DND-41 (cell line): ENCODE measurements at regions not wholly inside any gene's neighbourhood (a gene's known extent, or its start where the extent isn't known, plus 50 kb on each side); places are given as distances from the start of the nearest gene placed in this dataset.

ENCODE experiments used
- ATAC-seq: fragments of 200-7000 bp; cut with Tn5 transposase; 3 replicates; pipeline ENCODE4 v1.9.1; 2021; ENCODE audit warnings: low read depth; ENCODE audit not compliant: insufficient read depth
- DNase-seq: peaks from one replicate; pipeline ENCODE4 v3.0.0-alpha.2; 2020
- H2AFZ ChIP-seq: 2 replicates; pipeline ENCODE4 v1.6.0; 2012; ENCODE audit warnings: low read depth, low read length
- H3K27ac ChIP-seq: 2 replicates; pipeline ENCODE4 v1.5.1; 2012; ENCODE audit warnings: low read length, inconsistent platforms
- H3K27me3 ChIP-seq: fragments of 200-600 bp; sonication (generic); 2 replicates; pipeline ENCODE4 v1.6.0; 2012; ENCODE audit warnings: low read length, mild to moderate bottlenecking, inconsistent platforms; ENCODE audit not compliant: insufficient read depth, poor library complexity
- H3K36me3 ChIP-seq: 2 replicates; pipeline ENCODE4 v1.5.1; 2012; ENCODE audit warnings: low read length, inconsistent platforms; ENCODE audit not compliant: insufficient read depth
- H3K4me1 ChIP-seq: 2 replicates; pipeline ENCODE4 v1.5.1; 2012; ENCODE audit warnings: mild to moderate bottlenecking, low read length; ENCODE audit not compliant: insufficient read depth
- H3K4me2 ChIP-seq: 2 replicates; pipeline ENCODE4 v1.6.0; 2012; ENCODE audit warnings: mild to moderate bottlenecking, moderate library complexity, low read length, inconsistent platforms; ENCODE audit not compliant: insufficient read depth
- H3K4me3 ChIP-seq, 2 experiments: fragments of 200-600 bp in 1 of 2; shearing (Covaris generic) in 1 of 2; 2 replicates each; pipeline ENCODE4 v1.5.1; 2012 to 2016; ENCODE audit warnings: inconsistent platforms in 2 of 2, low read length in 2 of 2, mild to moderate bottlenecking in 2 of 2, low read depth in 1 of 2, moderate library complexity in 1 of 2
- H3K79me2 ChIP-seq: 2 replicates; pipeline ENCODE4 v1.6.0; 2012; ENCODE audit warnings: low read length, inconsistent platforms; ENCODE audit not compliant: insufficient read depth
- H3K9ac ChIP-seq: 2 replicates; pipeline ENCODE4 v1.6.0; 2012; ENCODE audit warnings: low read depth, mild to moderate bottlenecking, inconsistent platforms, low read length, moderate library complexity
- H3K9me3 ChIP-seq: 2 replicates; pipeline ENCODE4 v1.5.1; 2012; ENCODE audit warnings: low read length, moderate library complexity, mild to moderate bottlenecking, inconsistent platforms; ENCODE audit not compliant: insufficient read depth, severe bottlenecking
- H4K20me1 ChIP-seq: 2 replicates; pipeline ENCODE4 v1.6.0; 2012; ENCODE audit warnings: low read length; ENCODE audit not compliant: insufficient read depth
- EZH2 ChIP-seq: IDR thresholded peaks from 3 replicates; pipeline ENCODE4 v1.6.1; 2012; ENCODE audit warnings: borderline replicate concordance, low read depth, mild to moderate bottlenecking, moderate library complexity, low read length, inconsistent platforms; ENCODE audit not compliant: severe bottlenecking
- TF ChIP-seq, protein P1 (sequence below): IDR thresholded peaks from 2 replicates; pipeline ENCODE4 v1.5.1; 2012; ENCODE audit warnings: borderline replicate concordance, low read length, moderate library complexity, mild to moderate bottlenecking; ENCODE audit not compliant: poor library complexity, severe bottlenecking; ENCODE audit errors: extremely low read depth

DNA sequence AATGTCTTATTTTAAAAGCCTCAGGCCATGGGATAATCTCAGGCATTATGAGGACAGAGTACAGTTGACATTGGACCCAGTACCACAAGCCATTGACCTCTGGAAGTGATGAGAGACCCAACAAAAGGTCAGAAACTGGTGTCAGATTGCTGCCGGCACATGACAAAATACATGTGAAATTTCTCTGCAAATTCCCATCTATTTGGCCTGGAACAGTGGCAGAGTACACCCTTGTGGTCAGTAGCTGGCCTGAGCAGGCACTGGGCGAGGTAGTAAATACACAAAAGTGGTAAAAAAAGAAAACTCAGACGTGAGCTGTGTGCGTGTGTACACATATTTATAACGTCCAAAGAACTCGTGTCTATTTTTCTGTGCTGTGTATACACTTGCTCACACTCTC is 155.5 kb downstream of the DHX15 start:
- Histone ChIP-seq H3K4me3 (no peak overlapping the region), H3K36me3 (no peaks in the 10 kb centered on the region), H3K4me1 (no peaks in the 10 kb centered on the region), H3K9ac (no peak overlapping the region), H2AFZ (no peak overlapping the region), H3K27me3 (no peaks in the 10 kb centered on the region), H3K27ac (no peak overlapping the region), H3K9me3 (no peaks in the 10 kb centered on the region), H4K20me1 (no peaks in the 10 kb centered on the region), H3K79me2 (no peaks in the 10 kb centered on the region), H3K4me2 (no peak overlapping the region)
- no peak for ATAC-seq
- DNase-seq: no peak
- TF ChIP-seq, protein P1, sequence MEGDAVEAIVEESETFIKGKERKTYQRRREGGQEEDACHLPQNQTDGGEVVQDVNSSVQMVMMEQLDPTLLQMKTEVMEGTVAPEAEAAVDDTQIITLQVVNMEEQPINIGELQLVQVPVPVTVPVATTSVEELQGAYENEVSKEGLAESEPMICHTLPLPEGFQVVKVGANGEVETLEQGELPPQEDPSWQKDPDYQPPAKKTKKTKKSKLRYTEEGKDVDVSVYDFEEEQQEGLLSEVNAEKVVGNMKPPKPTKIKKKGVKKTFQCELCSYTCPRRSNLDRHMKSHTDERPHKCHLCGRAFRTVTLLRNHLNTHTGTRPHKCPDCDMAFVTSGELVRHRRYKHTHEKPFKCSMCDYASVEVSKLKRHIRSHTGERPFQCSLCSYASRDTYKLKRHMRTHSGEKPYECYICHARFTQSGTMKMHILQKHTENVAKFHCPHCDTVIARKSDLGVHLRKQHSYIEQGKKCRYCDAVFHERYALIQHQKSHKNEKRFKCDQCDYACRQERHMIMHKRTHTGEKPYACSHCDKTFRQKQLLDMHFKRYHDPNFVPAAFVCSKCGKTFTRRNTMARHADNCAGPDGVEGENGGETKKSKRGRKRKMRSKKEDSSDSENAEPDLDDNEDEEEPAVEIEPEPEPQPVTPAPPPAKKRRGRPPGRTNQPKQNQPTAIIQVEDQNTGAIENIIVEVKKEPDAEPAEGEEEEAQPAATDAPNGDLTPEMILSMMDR: no peak
- no peak for TF ChIP-seq EZH2

DNA sequence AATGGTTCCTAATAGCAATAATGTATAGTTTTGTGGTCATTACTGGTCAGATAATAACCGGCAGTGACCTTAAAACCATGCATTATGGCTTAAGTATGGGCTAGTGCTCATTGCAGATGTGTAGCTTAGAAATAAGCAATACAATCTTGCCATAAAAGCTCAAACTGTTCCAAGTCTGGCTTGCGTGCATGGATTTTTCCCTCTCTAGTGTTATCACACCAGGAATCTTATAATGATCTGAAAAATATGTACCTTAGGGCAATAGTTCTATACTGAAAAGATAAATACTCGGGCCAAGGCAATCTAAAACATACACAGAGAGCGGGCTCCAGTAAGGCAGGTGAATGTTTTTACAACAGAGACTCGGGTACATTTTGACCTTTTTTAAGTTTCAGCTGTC is 157.8 kb downstream of the DHX15 start:
- Histone ChIP-seq H3K4me2 (no peak overlapping the region), H3K36me3 (no peaks in the 10 kb centered on the region), H3K4me3 (no peak overlapping the region), H3K9ac (no peak overlapping the region), H2AFZ (no peak overlapping the region), H3K27me3 (no peaks in the 10 kb centered on the region), H3K27ac (no peak overlapping the region), H3K79me2 (no peaks in the 10 kb centered on the region), H3K9me3 (no peaks in the 10 kb centered on the region), H3K4me1 (no peaks in the 10 kb centered on the region), H4K20me1 (no peaks in the 10 kb centered on the region)
- DNase-seq: no peak
- ATAC-seq: no peak
- TF ChIP-seq EZH2: no peak
- TF ChIP-seq, protein P1: no peak

DNA sequence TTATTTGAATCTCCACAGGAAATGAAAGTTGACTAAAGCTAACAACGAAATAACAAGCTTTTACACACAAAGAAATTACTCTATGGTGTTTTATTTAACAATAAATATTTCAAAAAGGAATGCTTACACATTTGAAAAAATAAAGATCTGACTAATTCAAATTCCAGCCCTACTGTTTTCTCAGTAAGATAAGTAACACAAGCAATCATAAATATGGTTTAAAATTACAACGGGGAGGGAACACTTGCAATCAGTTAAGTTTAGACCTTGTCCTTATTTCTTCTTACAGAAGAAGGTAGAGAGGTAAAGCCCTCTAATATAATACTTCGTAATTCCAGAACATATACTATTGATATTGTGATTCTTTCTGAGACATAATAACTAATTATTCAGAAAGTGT is 158.5 kb downstream of the DHX15 start:
- no peak overlapping the region for H2AFZ ChIP-seq
- no peaks in the 10 kb centered on the region for H3K36me3 ChIP-seq
- no peak overlapping the region for H3K4me3 ChIP-seq
- H3K27ac ChIP-seq: no peak overlapping the region
- H3K27me3 ChIP-seq: no peaks in the 10 kb centered on the region
- H4K20me1 ChIP-seq: no peaks in the 10 kb centered on the region
- no peak for TF ChIP-seq EZH2
- TF ChIP-seq, protein P1: no peak
- no peaks in the 10 kb centered on the region for H3K9me3 ChIP-seq
- H3K4me2 ChIP-seq: no peak overlapping the region
- H3K9ac ChIP-seq: no peak overlapping the region
- no peak for ATAC-seq
- no peak for DNase-seq
- no peaks in the 10 kb centered on the region for H3K79me2 ChIP-seq
- no peaks in the 10 kb centered on the region for H3K4me1 ChIP-seq

DNA sequence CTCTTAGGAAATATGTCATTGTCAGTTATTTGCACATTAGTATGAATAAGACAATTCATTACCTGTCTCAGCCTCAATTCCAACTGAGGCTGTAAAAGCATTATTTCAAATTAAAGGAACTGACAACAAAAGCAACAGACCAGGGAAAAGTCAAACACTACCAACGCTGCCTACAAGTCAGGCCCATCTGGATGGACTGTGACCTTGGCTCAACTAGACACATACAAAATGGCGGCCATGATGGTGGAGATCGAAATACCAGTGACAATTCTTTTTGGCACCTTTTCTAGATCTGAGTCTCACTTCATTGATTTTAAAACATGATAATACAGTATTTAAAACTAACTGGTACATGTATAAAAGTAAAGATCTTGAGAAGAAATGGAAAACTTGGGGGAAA is 160.7 kb downstream of the DHX15 start:
- TF ChIP-seq EZH2: no peak
- TF ChIP-seq, protein P1: no peak

More for the DNA sequence above, 160.7 kb downstream of the DHX15 start:
- Histone ChIP-seq H3K4me1 (peaks cover 4% of the 10 kb centered on the region; the same call in 1 of the 2 replicates), H3K27ac (no peak overlapping the region), H4K20me1 (no peaks in the 10 kb centered on the region), H3K36me3 (no peaks in the 10 kb centered on the region), H3K4me2 (no peak overlapping the region), H3K9ac (no peak overlapping the region), H3K4me3 (no peak overlapping the region), H3K9me3 (no peaks in the 10 kb centered on the region), H2AFZ (no peak overlapping the region), H3K27me3 (no peaks in the 10 kb centered on the region), H3K79me2 (no peaks in the 10 kb centered on the region)
- DNase-seq: no peak
- no peak for ATAC-seq
